COLO668 (cell line): ENCODE measurements at regions not wholly inside any gene's neighbourhood (a gene's known extent, or its start where the extent isn't known, plus 50 kb on each side); places are given as distances from the start of the nearest gene placed in this dataset.
"Not testable (repeated sequence)": the region's sequence is repeated elsewhere in the genome, so short reads cannot be mapped to it uniquely, and the experiment has no call there.

Experiments
- DNase-seq: peaks from one replicate; lab custom pipeline; 2025; ENCODE audit not compliant: unreplicated experiment; lab: John Stamatoyannopoulos, UW

GRCh38 chr9:89695441-89695891 lies 90.7 kb downstream of the GADD45G start:
- DNase-seq = no peak

GRCh38 chr9:89695979-89696378 lies 91.2 kb downstream of the GADD45G start:
- not testable (repeated sequence) for DNase-seq

- no peak for DNase-seq
These were observed 92.0 kb downstream of the GADD45G start for GRCh38 chr9:89696780-89697179.

- no peak for DNase-seq
These were observed 92.7 kb downstream of the GADD45G start for GRCh38 chr9:89697553-89697952.

GRCh38 chr9:89698411-89699005 lies 93.7 kb downstream of the GADD45G start:
- DNase-seq = no peak

- DNase-seq = no peak
These were observed 94.8 kb downstream of the GADD45G start for GRCh38 chr9:89699646-89700045.

- no peak for DNase-seq
These were observed 96.5 kb downstream of the GADD45G start for GRCh38 chr9:89701221-89701798.

- DNase-seq = no peak
These were observed 97.6 kb downstream of the GADD45G start for GRCh38 chr9:89702401-89702800.

GRCh38 chr9:89705651-89706050 lies 100.8 kb downstream of the GADD45G start:
- no peak for DNase-seq

GRCh38 chr9:89706086-89706485 lies 101.3 kb downstream of the GADD45G start:
- DNase-seq = no peak

- DNase-seq = no peak
These were observed 101.9 kb downstream of the GADD45G start for GRCh38 chr9:89706731-89707191.

GRCh38 chr9:89710697-89711096 lies 105.9 kb downstream of the GADD45G start:
- DNase-seq = no peak

- no peak for DNase-seq
These were observed 107.1 kb downstream of the GADD45G start for GRCh38 chr9:89711866-89712265.

GRCh38 chr9:89712283-89712682 lies 107.5 kb downstream of the GADD45G start:
- DNase-seq = no peak

GRCh38 chr9:89714321-89714720 lies 109.5 kb downstream of the GADD45G start:
- DNase-seq = no peak

- DNase-seq = no peak
These were observed 110.6 kb downstream of the GADD45G start for GRCh38 chr9:89715318-89715858.

- DNase-seq = no peak
These were observed 111.1 kb downstream of the GADD45G start for GRCh38 chr9:89715881-89716280.

- DNase-seq = no peak
These were observed 111.7 kb downstream of the GADD45G start for GRCh38 chr9:89716559-89716958.

- no peak for DNase-seq
These were observed 113.4 kb downstream of the GADD45G start for GRCh38 chr9:89718176-89718575.

GRCh38 chr9:89718651-89719050 lies 113.8 kb downstream of the GADD45G start:
- no peak for DNase-seq

GRCh38 chr9:89719202-89719601 lies 114.4 kb downstream of the GADD45G start:
- DNase-seq = no peak

GRCh38 chr9:89720696-89721175 lies 115.9 kb downstream of the GADD45G start:
- DNase-seq = no peak
